ENCODE measurements at regions not wholly inside any gene's neighbourhood (a gene's known extent, or its start where the extent isn't known, plus 50 kb on each side); places are given as distances from the start of the nearest gene placed in this dataset.

GRCh38 chr15:62914461-62915079 lies 128.0 kb upstream of the TPM1 start:
- no peak for DNase-seq (ENCODE audit: low read depth)

GRCh38 chr15:62920682-62921502 lies 121.7 kb upstream of the TPM1 start:
- peak; percentile 56 for DNase-seq (ENCODE audit: low read depth)

- DNase-seq (ENCODE audit: low read depth), result no peak
Measured at GRCh38 chr15:62922514-62922913, 120.0 kb upstream of the TPM1 start.

- no peak for DNase-seq (ENCODE audit: low read depth)
Measured at GRCh38 chr15:62925875-62926274, 116.7 kb upstream of the TPM1 start.

GRCh38 chr15:62927196-62927595 lies 115.4 kb upstream of the TPM1 start:
- no peak for DNase-seq (ENCODE audit: low read depth)

GRCh38 chr15:62927836-62928235 lies 114.7 kb upstream of the TPM1 start:
- no peak for DNase-seq (ENCODE audit: low read depth)

GRCh38 chr15:62928242-62928999 lies 114.1 kb upstream of the TPM1 start:
- DNase-seq (ENCODE audit: low read depth), result peak; percentile 55

GRCh38 chr15:62929000-62929357 lies 113.6 kb upstream of the TPM1 start:
- DNase-seq (ENCODE audit: low read depth), result peak; percentile 50

- DNase-seq (ENCODE audit: low read depth), result no peak
Measured at GRCh38 chr15:62931650-62932049, 110.9 kb upstream of the TPM1 start.

- peak; percentile 70 for DNase-seq (ENCODE audit: low read depth)
Measured at GRCh38 chr15:62932436-62932835, 110.1 kb upstream of the TPM1 start.

- DNase-seq (ENCODE audit: low read depth), result no peak
Measured at GRCh38 chr15:62933386-62933785, 109.2 kb upstream of the TPM1 start.

GRCh38 chr15:62934236-62934971 lies 108.1 kb upstream of the TPM1 start:
- DNase-seq (ENCODE audit: low read depth), result no peak

GRCh38 chr15:62935300-62936081 lies 107.1 kb upstream of the TPM1 start:
- DNase-seq (ENCODE audit: low read depth), result no peak

- no peak for DNase-seq (ENCODE audit: low read depth)
Measured at GRCh38 chr15:62938825-62939224, 103.7 kb upstream of the TPM1 start.

- no peak for DNase-seq (ENCODE audit: low read depth)
Measured at GRCh38 chr15:62940093-62940754, 102.3 kb upstream of the TPM1 start.

- peak; percentile 75 for DNase-seq (ENCODE audit: low read depth)
Measured at GRCh38 chr15:62940755-62941361, 101.7 kb upstream of the TPM1 start.

GRCh38 chr15:62941699-62942098 lies 100.8 kb upstream of the TPM1 start:
- no peak for DNase-seq (ENCODE audit: low read depth)

- no peak for DNase-seq (ENCODE audit: low read depth)
Measured at GRCh38 chr15:62942428-62942827, 100.1 kb upstream of the TPM1 start.

- no peak for DNase-seq (ENCODE audit: low read depth)
Measured at GRCh38 chr15:62945063-62945462, 97.5 kb upstream of the TPM1 start.

GRCh38 chr15:62945760-62946159 lies 96.8 kb upstream of the TPM1 start:
- no peak for DNase-seq (ENCODE audit: low read depth)

- no peak for DNase-seq (ENCODE audit: low read depth)
Measured at GRCh38 chr15:62946940-62947339, 95.6 kb upstream of the TPM1 start.
